Ishikawa (cell line): ENCODE measurements at regions not wholly inside any gene's neighbourhood (a gene's known extent, or its start where the extent isn't known, plus 50 kb on each side); places are given as distances from the start of the nearest gene placed in this dataset.

Experiments used
- CEBPB ChIP-seq: IDR thresholded peaks from 2 replicates; pipeline ENCODE4 v1.6.1; 2012
- CREB1 ChIP-seq: IDR thresholded peaks from 2 replicates; pipeline ENCODE4 v1.6.1; 2012; ENCODE audit warnings: low read depth
- EGR1 ChIP-seq: IDR thresholded peaks from 2 replicates; pipeline ENCODE4 v1.6.1; 2012
- EP300 ChIP-seq: IDR thresholded peaks from 2 replicates; pipeline ENCODE4 v1.6.1; 2012; ENCODE audit warnings: borderline replicate concordance
- FOXM1 ChIP-seq: IDR thresholded peaks from 2 replicates; pipeline ENCODE4 v1.6.1; 2012; ENCODE audit warnings: low read depth, borderline replicate concordance
- MAX ChIP-seq: IDR thresholded peaks from 2 replicates; pipeline ENCODE4 v1.6.1; 2012
- NFIC ChIP-seq: IDR thresholded peaks from 2 replicates; pipeline ENCODE4 v1.6.1; 2012
- RAD21 ChIP-seq: IDR thresholded peaks from 2 replicates; pipeline ENCODE4 v1.6.1; 2012; ENCODE audit warnings: low read depth
- REST ChIP-seq: IDR thresholded peaks from 2 replicates; pipeline ENCODE4 v1.6.1; 2012; ENCODE audit warnings: low read depth, mild to moderate bottlenecking
- TAF1 ChIP-seq: IDR thresholded peaks from 2 replicates; pipeline ENCODE4 v1.6.1; 2012; ENCODE audit warnings: low read depth, mild to moderate bottlenecking
- TCF12 ChIP-seq: IDR thresholded peaks from 2 replicates; pipeline ENCODE4 v1.6.1; 2012; ENCODE audit warnings: low read depth
- TEAD4 ChIP-seq: IDR thresholded peaks from 2 replicates; pipeline ENCODE4 v1.6.1; 2012
- USF1 ChIP-seq: IDR thresholded peaks from 2 replicates; pipeline ENCODE4 v1.6.1; 2012
- YY1 ChIP-seq: IDR thresholded peaks from 2 replicates; pipeline ENCODE4 v1.6.1; 2012; ENCODE audit warnings: low read depth
- ZBTB7A ChIP-seq: IDR thresholded peaks from 2 replicates; pipeline ENCODE4 v1.6.1; 2012; ENCODE audit warnings: low read depth

- TF ChIP-seq CREB1 = no peak
- no peak for TF ChIP-seq FOXM1
- no peak for TF ChIP-seq RAD21
- TF ChIP-seq TEAD4 = no peak
- TF ChIP-seq TCF12 = no peak
- no peak for TF ChIP-seq ZBTB7A
- no peak for TF ChIP-seq USF1
- no peak for TF ChIP-seq NFIC
- TF ChIP-seq YY1 = no peak
- no peak for TF ChIP-seq MAX
- no peak for TF ChIP-seq EGR1
Measured at GRCh38 chr9:108001237-108001636, 511.7 kb upstream of the KLF4 start.

- no peak for TF ChIP-seq REST
- TF ChIP-seq CREB1 = no peak
Measured at GRCh38 chr9:107999890-108000289, 510.3 kb upstream of the KLF4 start.

GRCh38 chr9:107999011-107999410, 509.4 kb upstream of the KLF4 start:
- TF ChIP-seq FOXM1 (no peak), USF1 (no peak), EP300 (no peak), NFIC (no peak), ZBTB7A (no peak), CEBPB (no peak), RAD21 (no peak), MAX (no peak), YY1 (no peak), TEAD4 (no peak), TAF1 (no peak)

- no peak for TF ChIP-seq CREB1
- no peak for TF ChIP-seq TCF12
- TF ChIP-seq YY1 = no peak
- no peak for TF ChIP-seq NFIC
- TF ChIP-seq TEAD4 = no peak
- TF ChIP-seq USF1 = no peak
- TF ChIP-seq REST = no peak
- TF ChIP-seq MAX = no peak
- no peak for TF ChIP-seq RAD21
- TF ChIP-seq CEBPB = no peak
Measured at GRCh38 chr9:107994648-107995047, 505.1 kb upstream of the KLF4 start.

- TF ChIP-seq TEAD4 = no peak
- TF ChIP-seq REST = no peak
- TF ChIP-seq RAD21 = no peak
- TF ChIP-seq ZBTB7A = no peak
- no peak for TF ChIP-seq EP300
- TF ChIP-seq NFIC = no peak
- no peak for TF ChIP-seq CREB1
- TF ChIP-seq EGR1 = no peak
- no peak for TF ChIP-seq USF1
- no peak for TF ChIP-seq FOXM1
- no peak for TF ChIP-seq MAX
- TF ChIP-seq YY1 = no peak
Measured at GRCh38 chr9:107992271-107992670, 502.7 kb upstream of the KLF4 start.
